Ascending aorta (tissue), 2 donors: ENCODE measurements at regions not wholly inside any gene's neighbourhood (a gene's known extent, or its start where the extent isn't known, plus 50 kb on each side); places are given as distances from the start of the nearest gene placed in this dataset.

ENCODE experiments used
- DNase-seq, 2 donors: peaks; one replicate each; pipeline ENCODE4 v3.0.0-alpha.2; 2019; ENCODE audit warnings: low spot score in 2 of 2
- H3K27ac ChIP-seq, 2 donors: fragments of 200-600 bp; sonication (generic); one replicate each; pipeline ENCODE4 v1.5.1; 2016 to 2017; ENCODE audit warnings: mild to moderate bottlenecking in 1 of 2
- H3K27me3 ChIP-seq: fragments of 200-600 bp; sonication (generic); one replicate; pipeline ENCODE4 v1.5.1; 2017
- H3K36me3 ChIP-seq, 2 donors: fragments of 200-600 bp; sonication (generic); one replicate each; pipeline ENCODE4 v1.5.1; 2016
- H3K4me1 ChIP-seq, 2 donors: fragments of 200-600 bp; sonication (generic); one replicate each; pipeline ENCODE4 v1.5.1; 2016 to 2017; ENCODE audit warnings: mild to moderate bottlenecking in 1 of 2
- H3K4me3 ChIP-seq, 2 donors: fragments of 200-600 bp; sonication (generic); one replicate each; pipeline ENCODE4 v1.5.1; 2016 to 2017; ENCODE audit warnings: mild to moderate bottlenecking in 1 of 2
- H3K9me3 ChIP-seq, 2 donors: fragments of 200-600 bp; sonication (generic); one replicate each; pipeline ENCODE4 v1.5.1; 2016
- CTCF ChIP-seq, 3 experiments: fragments of 200-600 bp in 2 of 3; fragments of 450-650 bp in 1 of 3; sonication (generic) in 2 of 3; IDR thresholded peaks; one replicate each; pipeline ENCODE4 v1.5.1; 2016 to 2019; ENCODE audit warnings: antibody characterized with exemption in 3 of 3, mild to moderate bottlenecking in 1 of 3, moderate library complexity in 1 of 3
- intact Hi-C: fragments of 100-400 bp; cut with DNase I; formaldehyde crosslinking; loops from one replicate; pipeline ENCODE4 v1.15.1; 2023

DNA sequence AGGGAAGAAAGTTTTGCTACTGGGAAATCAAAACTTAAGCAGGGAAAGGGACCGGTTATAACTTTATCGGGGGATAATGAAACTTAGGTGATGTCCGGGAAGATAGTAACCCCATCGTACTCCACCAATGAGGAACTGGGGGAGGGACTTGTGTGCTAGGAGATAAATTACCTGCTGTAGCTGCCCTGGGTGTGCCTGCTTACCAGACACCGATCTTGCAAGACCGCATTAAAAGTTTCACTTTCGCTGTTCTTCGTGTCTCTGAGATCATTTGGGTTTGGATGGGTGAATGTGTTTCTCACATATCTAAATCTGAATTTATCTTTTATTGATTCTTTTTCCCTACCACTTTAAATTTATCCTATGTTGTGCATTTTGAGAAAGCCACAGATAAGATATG, 381.4 kb downstream of the SLITRK6 start:
- Histone ChIP-seq H3K36me3 (no peaks in the 10 kb centered on the region), H3K9me3 (no peaks in the 10 kb centered on the region), H3K4me1 (no peaks in the 10 kb centered on the region), H3K27me3 (no peaks in the 10 kb centered on the region), H3K4me3 (no peak overlapping the region), H3K27ac (no peak overlapping the region)
- no peak for DNase-seq
- no peak for TF ChIP-seq CTCF (IDR thresholded peaks at IDR 0.05)
- intact Hi-C loops: no loop called here

DNA sequence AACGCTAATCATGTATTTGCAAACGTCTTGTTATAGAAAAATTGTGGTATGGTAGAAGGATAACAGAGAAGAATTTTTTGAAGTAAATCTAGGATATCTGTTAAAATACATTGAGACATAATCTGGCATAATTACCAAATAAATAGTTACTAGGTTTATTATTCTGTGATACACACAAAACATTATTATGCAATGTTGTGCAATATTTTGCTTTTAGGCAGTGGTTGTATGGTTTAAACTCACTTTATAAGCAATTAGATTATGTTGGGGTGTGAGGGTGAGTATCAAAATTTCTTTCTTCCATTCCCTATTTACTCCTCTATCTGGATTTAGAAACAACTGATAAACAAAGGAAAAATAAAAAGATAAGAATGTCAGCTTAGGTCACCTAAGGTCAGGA, 385.6 kb downstream of the SLITRK6 start:
- Histone ChIP-seq H3K36me3 (no peaks in the 10 kb centered on the region), H3K27ac (no peak overlapping the region), H3K9me3 (no peaks in the 10 kb centered on the region), H3K4me1 (no peaks in the 10 kb centered on the region), H3K27me3 (no peaks in the 10 kb centered on the region), H3K4me3 (no peak overlapping the region)
- intact Hi-C loops: no loop called here
- no peak for DNase-seq
- TF ChIP-seq CTCF (IDR thresholded peaks at IDR 0.05): no peak

DNA sequence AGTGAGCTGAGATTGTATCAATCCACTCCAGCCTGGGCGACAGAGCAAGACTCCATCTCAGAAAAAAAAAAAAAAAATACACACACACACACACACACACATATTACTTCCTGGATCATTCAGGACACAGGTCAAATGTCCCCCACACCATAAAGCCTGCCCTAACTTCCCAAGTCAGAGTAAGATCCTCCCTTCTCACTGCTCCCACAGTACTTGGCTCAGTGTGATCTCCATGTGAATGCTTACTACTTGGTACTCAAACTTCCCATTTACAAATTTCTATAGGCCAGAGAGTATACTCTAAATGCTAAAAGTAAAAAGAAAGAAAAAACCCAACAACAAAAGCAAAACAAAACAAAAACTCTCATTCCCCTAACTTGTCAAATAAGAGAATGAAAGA, 386.8 kb downstream of the SLITRK6 start:
- intact Hi-C loops: no loop called here
- no peaks in the 10 kb centered on the region for H3K36me3 ChIP-seq
- DNase-seq: no peak

GRCh38 chr13:85411591-85411990, 387.6 kb downstream of the SLITRK6 start:
- Histone ChIP-seq H3K27ac (no peak overlapping the region), H3K9me3 (no peaks in the 10 kb centered on the region), H3K27me3 (no peaks in the 10 kb centered on the region), H3K4me1 (no peaks in the 10 kb centered on the region), H3K4me3 (no peak overlapping the region), H3K36me3 (no peaks in the 10 kb centered on the region)
- TF ChIP-seq CTCF (IDR thresholded peaks at IDR 0.05): no peak
- intact Hi-C loops: no loop called here
- no peak for DNase-seq

More for the DNA sequence above, 386.8 kb downstream of the SLITRK6 start:
- no peaks in the 10 kb centered on the region for H3K27me3 ChIP-seq
- H3K4me1 ChIP-seq: no peaks in the 10 kb centered on the region
- H3K9me3 ChIP-seq: no peaks in the 10 kb centered on the region
- TF ChIP-seq CTCF (IDR thresholded peaks at IDR 0.05): no peak
- no peak overlapping the region for H3K4me3 ChIP-seq
- no peak overlapping the region for H3K27ac ChIP-seq

DNA sequence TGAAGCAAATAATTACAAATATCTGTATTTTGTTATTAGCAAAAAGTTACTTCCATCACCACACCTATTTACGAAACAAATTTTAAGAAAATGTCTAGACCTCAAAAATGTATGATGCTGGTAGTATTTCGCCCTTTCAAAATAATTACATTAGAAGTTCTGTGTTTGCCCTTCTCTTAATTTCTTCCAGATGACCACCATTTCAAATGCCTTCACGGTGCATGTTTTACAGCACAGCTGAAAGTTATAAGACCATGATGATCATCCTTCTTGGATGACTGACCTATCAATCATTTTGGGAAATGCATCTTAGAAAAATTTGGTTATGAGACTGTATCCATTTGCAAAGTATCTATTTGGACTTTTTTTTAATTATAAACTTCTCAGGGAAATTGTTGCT, 390.8 kb downstream of the SLITRK6 start:
- TF ChIP-seq CTCF (IDR thresholded peaks at IDR 0.05): no peak
- H3K36me3 ChIP-seq: no peaks in the 10 kb centered on the region
- no peak overlapping the region for H3K27ac ChIP-seq
- no peaks in the 10 kb centered on the region for H3K9me3 ChIP-seq
- DNase-seq: no peak
- no peak overlapping the region for H3K4me3 ChIP-seq
- intact Hi-C loops: no loop called here
- no peaks in the 10 kb centered on the region for H3K4me1 ChIP-seq
- H3K27me3 ChIP-seq: no peaks in the 10 kb centered on the region

GRCh38 chr13:85406269-85406975, 392.8 kb downstream of the SLITRK6 start:
- TF ChIP-seq CTCF (IDR thresholded peaks at IDR 0.05): no peak
- H3K4me3 ChIP-seq: no peak overlapping the region
- no peak for DNase-seq
- no peaks in the 10 kb centered on the region for H3K4me1 ChIP-seq
- no peak overlapping the region for H3K27ac ChIP-seq
- no peaks in the 10 kb centered on the region for H3K36me3 ChIP-seq
- no peaks in the 10 kb centered on the region for H3K9me3 ChIP-seq
- intact Hi-C loops: no loop called here
- H3K27me3 ChIP-seq: no peaks in the 10 kb centered on the region
